ENCODE measurements at regions not wholly inside any gene's neighbourhood (a gene's known extent, or its start where the extent isn't known, plus 50 kb on each side); places are given as distances from the start of the nearest gene placed in this dataset.

DNA sequence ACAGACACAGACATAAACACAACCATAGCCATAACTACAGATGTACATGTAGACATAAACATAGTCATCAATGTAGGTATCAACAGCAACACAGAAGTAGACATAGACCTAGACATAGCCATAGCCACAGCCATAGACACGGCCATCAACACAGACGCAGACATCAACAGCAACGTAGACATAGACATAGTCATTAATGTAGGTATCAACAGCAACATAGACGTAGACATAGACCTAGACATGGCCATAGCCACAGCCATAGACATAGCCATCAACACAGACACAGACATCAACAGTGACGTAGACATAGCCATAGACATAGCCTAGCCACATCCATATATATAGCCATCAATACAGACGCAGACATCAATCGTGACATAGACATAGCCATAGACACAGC lies 258.3 kb upstream of the FOXQ1 start:
- DNase-seq = no peak

DNA sequence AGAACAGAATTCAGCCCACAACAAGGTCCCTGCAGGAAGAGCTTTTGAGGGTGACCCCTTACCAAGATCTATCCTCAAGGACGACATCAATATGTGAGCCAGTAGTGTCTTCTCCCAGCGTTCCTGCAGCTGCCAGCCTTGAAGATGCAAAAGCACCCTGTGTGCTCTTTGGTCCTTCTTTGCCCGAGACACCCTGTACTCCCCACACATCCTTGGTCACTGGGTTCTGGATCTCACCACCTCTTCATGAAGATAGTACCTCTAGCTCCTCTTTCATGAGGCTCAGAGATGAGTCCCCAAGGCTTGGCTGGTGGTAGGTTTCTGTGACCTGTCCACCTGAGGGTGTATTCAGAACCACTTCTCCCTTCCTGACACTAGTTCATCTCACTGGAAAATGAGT lies 259.6 kb upstream of the FOXQ1 start:
- DNase-seq = no peak

DNA sequence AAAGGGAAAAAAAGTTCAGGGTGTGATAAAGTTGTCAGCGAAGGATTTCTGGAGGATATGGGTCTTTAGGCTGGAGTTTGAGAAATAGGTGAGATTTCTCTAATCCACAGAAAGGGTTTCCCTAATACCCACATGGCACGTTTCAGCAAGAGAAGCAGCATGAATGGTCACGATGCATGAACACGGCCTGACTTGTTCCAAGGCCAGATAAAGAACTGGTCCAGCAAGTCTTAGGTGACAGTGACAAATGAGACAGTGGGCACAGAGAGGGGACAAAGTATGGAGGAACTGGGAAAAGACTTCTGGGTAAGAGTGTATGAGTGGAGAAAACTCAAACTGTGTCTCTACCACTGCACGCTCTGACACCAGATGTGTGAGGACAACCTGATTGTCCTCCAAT lies 262.0 kb upstream of the FOXQ1 start:
- DNase-seq = no peak

DNA sequence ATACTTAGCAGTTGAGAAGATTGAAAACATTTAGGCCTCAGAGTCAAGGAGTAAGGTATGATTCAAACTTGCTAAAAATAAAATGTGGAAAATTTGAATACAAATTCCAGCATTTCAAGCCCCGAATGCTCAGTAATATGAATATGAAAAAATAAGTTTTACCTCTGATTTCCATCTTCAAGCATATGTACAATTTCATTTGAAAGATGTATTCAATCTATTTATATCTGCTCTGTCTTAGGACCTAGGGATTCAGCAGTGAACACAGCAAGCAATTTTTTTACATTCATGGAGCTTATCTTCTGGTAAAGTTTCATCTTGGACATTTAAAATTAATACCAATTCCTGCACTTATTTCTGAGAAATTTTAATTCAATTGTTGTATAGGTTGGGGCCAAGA lies 262.7 kb upstream of the FOXQ1 start:
- DNase-seq = no peak

DNA sequence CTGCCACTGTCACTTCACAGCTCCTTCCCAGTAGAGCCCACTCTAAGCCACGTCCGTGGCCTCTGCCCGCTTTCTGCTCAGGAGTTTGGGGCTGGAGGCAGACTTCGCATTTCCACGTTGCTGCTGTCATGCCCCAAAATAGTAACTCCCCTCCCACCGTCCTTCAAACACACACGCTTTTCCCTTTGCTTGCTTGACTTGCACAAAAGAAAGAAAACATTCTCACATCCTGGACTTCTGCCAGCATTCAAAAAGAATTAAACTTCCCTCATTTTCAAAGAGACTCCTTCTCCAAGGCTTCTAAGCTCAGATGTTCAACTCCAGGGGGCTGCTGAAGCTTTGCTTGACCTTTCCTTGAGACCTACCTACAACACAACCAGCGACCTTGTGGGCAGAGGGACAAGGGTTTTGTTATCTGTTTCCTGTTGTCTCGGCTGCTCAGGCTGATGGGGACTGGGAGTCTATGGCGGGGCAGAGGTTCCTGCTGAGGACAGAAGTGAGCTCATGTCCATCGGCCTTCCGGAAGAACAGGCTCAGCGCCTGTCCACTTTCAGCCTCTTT lies 263.8 kb upstream of the FOXQ1 start:
- no peak for DNase-seq

DNA sequence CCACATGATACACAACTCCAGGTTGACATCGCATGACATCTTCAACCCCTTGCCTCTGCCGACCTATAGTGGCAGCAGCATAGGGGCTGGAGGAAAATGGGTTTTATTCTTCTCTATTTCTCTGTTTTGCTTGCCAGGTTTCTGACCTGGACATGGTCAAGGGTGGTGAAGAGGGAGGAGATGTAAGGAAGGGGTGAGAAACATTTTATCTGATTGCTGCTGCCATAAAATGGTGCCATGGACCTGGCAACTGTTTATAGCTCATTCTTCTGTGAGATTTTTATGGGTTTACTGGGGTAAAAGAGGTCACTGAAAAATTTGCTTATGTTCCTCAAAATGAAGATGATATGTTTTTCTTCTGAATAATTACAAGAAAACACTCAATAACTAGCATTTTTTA lies 266.7 kb upstream of the FOXQ1 start:
- no peak for DNase-seq

DNA sequence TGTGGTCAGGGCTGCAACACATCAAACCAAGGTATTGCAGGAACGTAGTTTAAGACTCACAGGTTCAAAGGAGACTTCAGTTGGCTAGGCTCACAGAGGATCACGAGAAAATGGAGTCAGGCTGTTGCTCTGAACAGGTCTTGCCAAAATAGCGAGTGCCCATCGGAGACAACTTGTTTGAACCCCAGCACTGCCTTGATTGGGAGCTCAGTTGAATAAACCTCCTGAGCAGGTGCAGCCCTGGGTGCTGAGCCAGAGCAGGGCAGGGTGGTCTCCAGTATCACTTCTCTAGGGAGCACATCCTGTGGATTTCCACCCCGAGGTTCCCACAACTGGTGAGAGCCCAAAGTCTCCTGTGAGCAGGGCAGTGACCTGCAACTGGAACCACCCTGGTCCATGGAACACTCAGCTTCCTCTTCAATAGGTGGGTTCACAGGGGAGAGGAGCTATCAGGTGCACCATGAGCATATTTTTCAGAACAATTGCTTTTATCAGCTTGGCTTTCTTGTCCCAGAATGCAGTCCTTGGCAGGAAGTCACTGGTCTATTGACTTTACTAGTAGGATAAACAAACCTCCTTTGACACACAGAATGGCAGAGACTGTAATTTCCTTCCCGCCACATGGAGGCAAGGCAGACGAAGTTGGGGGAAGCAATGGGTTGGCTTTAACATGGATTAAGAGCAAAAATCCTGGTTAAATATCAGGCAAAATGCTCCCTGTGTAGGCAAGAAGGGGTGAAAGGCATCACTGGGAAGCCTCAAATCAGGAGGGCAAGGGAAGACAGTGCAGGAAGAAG lies 267.7 kb upstream of the FOXQ1 start:
- no peak for DNase-seq

DNA sequence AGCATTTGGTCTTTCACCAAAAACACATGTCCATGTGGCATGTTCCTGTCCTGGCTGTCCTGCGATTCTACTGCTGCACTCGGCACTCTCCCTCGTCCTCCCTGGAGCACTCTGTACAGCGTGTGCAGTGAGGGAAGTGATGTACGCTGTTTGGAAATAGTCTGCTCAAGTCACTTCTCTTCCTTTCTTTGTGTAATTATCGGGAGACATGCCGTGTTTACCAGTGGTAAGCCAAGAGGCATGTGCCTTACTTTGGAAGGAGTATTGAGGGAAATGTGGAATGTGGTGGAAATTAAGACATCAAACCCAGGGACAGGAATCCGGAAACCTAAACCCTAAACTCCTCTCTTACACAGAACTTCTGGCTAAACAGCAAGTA lies 268.5 kb upstream of the FOXQ1 start:
- DNase-seq = no peak

DNA sequence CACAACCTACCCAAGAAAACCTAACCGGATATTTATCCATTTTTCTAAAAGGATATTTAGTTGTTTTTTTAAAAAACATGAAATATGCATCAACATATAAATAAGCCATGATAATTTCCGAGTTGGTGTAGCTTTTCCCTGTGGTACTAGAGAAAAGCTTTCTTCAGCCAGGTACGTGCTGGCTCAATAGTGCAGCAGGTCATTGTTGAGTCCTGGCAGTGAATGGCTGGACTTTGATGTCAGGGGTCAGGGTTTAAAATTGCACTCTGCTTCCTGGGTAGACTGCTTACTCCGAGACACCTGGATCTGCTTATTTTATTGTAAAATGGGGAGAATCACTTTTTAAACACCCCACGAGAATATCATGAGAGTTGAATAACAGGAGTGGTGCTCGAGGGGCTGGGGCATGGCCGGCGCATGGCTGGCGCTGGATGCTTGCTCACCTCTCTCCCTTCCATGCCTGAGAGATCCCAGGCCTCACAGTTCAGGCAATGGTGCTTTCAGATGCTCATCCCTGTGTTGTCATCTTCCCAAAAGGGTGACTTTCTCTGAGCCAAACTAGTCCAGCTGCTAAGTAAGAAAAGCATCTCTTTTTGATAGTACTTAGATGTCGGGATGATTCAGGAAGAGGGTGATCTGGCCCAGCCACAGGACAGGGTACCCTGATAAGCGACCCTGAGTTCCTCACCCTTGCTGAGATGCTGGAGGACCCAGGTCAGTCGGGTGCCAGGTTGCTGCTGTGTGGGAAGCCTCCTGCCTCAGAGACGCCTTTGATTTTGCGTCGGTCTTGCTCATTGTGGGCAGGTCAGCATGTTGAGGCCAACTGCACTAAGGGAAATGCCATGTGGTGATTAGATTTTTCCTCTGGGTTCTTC lies 269.1 kb upstream of the FOXQ1 start:
- no peak for DNase-seq

DNA sequence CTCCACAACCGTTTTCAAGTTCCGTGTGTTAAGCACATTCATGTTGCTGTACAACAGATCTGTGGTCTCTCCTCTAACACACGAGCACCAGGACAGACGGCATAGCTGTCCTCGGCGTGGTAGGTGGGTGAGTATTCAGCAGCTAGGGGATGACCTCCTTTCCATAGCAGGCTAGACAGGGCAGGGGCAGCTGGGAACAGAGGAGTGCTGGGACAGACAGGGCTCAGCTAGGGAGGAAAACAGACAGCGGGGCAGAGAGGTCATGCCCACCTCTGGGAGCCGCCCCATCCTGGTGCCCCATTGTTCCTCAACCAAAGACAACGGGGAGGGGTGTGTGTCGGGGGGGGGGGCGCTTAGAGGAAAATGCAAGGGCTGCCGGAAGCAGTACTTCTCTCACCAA lies 271.5 kb upstream of the FOXQ1 start:
- DNase-seq = no peak

DNA sequence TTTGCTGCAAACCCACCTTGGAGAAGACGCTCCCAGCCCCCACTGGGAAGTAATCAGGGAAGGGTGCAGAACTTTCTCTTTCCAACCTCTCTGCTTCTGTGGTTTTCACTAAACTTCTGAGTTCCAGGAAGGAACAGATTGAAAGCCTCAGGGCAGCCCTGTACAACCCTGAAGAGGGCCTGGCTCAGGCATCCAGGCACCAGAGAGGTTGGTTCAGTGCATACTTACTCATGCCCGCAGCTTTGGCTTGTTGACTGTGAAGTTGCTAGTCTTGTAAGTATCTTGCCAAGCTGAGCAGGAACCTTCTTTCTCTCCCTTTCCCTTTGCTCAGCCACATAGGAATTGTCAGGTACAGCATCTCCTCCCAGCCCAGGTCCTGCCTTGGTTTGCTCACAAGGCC lies 272.2 kb upstream of the FOXQ1 start:
- DNase-seq = no peak

DNA sequence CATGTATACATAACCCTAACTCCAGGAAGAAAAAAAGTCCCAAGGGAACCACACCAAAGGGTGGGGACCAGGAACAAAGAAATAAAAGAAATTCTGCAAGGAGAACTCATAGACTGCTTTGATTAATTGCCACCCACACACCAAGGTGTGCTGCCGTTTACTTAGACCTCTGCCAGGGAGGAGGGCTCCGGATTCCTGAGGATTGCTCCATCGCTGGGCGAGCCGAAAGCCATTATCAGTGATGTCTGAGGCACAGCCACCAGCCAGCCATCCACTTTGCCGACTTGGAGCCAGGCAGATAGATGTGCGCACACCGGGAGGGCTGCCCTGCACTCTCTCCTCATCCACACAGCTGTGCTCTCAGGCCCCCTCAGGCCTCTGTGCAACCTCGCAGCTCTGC lies 272.7 kb upstream of the FOXQ1 start:
- DNase-seq = no peak

DNA sequence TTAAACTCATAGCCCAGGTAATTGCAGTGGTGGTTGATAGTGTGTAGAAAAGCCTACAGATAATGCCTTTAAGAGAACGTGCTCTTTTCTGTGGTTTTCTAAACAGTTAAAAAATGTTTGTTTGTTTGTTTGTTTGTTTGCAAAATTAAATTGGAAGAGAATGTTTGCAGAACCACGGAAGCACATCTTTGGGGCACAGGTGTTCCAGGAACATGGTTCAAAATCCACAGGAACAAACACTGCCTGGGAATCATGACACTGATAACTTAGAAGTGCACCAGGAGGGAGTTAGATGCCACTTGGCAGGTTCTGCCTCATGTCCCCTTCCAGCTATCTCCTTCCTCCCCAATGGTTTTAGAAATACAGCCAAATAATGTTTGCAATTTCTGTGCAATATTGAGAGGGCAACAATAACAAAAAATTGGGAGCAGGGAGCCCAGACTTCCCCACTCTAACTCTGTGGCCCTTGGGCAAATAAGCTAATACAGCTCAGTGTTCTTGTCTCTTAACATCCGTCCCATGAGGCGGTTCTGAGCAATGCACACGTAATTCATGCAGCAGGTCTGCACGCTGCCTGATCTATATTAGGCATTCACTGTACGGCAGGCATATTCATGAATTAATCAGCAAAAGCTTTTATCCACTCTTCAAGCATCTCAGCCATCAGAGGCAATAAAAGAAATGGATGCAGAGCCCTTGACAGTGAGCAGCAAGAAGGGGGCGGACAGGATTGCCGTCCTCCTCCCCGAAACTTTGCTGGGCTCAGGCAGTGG lies 274.3 kb upstream of the FOXQ1 start:
- no peak for DNase-seq

DNA sequence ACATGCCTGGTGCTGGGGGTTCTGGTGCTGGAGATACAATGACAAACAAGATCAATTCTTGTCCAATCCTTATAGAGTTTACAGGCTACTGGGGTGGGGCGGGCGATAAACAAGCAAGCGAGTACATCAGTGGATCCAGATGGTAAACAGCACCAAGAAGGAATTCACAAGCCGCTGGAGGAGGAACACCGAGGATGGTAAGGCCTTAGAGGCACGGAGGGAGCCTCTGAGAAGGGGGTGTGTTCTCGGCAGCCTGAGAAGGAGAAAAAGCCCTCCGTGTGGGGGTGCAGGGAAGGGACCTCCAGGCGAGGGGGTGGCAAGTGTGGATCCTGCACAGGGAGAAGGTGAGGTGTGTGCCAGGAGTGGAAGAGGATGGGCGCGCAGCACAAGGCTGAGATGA lies 276.5 kb upstream of the FOXQ1 start:
- no peak for DNase-seq

DNA sequence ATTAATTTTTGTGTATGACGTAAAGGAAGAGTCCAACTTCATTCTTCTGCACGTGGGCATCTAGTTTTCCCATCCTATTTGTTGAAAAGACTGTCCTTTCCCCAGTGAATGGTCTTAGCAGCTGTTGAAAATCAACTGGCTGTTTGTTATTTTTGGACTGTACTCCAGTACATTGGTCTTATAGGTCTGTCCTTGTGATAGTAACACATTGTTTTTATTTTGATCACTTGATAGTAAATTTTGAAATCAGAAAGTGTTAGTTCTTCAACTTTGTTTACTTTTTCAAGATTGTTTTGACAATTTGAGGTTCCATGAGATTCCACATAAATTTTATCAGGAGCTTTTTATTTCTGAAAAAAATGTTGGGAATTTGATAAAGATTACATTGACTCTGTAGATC lies 280.2 kb upstream of the FOXQ1 start:
- DNase-seq = no peak

DNA sequence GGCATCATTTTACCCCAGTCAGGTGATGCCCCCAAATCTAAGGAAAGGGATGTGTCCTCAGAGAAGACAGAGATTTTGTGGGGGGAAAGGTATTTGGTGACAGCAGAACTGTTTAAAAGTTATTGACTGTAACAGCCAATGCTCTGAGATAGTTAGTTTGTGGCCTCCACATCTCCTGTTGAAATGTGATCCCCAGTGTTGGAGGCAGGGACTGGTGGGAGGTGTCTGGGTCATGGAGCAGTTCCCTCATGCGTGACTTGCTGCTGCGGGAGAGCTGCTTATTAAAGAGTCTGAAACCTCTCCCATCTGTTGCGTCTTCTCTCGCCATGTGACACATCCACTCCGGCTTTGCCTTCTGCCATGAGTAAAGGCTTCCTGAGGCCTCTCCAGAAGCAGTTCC lies 282.8 kb upstream of the FOXQ1 start:
- no peak for DNase-seq

DNA sequence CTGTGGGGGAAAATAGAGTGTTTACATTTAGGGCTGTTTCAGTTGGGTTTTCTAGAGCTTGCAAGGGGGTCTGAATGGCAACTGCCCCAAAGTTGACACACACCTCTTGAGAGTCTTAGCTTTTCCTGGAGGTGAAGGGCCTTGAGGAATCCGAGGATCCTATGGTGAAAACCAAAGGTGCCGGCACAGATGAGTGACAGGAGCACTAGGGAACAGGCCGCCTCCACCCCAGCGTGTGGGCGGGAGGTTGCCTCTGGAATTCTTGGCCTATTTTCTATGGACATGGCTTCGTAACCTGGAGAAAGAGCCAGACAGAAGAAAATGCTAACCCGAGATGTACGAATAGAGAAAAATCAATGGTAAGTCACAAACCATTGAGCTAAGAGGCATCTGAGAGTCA lies 283.2 kb upstream of the FOXQ1 start:
- no peak for DNase-seq

DNA sequence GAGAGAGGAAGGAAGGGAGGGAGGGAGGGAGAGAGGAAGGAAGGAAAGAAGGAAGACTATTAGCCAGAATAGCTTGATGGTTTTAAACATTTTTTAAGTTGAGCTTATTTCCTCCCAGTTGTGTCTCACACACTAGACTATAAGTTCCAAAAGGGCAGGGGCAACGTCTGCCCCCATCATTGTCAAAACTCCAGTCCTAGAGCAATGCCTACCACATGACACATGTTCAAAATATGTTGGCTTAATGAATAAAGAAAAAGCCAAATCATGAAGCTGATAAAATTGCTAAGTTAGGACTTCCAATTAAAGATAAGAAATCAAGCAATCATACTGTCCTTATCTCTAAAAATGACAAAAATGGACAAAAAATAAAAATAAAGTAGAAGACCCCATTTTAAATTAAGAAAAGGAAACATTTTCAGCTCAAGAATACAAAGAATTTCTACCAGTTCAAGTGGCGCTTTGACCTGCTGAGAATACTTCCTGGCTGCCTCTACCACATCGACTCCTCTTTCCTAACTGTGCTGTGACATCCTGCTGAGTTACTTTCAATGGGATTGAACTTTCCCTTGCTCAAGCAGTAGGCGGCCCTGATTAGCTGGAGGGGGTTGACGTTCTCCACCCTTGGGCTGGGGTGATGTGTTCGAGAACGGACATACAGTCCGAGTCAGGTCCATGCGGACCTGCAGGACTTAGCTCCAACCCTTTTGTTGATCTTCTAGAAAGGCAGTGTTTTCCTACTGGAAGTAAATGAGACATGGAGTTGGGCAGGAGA lies 283.9 kb upstream of the FOXQ1 start:
- DNase-seq = no peak

DNA sequence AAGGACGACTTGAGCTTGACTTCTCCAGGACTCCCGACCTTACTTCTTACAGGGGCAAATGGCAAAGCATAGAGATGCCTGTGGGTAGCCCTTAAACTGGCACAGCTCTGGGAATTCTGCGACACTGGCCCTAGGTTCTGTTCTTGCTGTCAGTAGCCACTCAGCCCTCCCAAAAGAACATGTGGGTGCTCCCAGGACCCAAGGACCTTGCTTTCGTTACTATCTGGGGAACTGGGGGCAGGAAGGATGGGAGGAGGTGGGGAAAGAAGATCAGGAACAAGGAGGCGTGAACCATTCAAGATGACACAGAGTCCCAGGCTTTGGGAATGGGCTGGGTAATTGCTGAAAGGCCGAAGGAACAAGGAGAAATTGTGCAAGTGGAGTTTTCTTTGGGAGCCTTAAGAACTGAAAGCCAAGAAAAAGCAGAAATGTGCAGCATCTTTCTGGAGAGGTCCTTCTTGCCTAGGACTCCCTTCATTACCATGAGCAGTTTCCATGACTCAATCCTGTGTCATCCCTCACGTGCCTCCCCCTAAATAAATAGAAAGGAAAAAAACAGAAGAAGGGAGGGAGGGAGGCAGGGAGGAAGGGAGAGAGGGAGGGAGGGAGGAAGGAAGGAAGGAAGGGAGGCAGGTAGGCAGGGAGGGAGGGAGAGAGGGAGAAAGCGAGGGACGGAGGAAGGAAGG lies 284.6 kb upstream of the FOXQ1 start:
- DNase-seq = no peak

DNA sequence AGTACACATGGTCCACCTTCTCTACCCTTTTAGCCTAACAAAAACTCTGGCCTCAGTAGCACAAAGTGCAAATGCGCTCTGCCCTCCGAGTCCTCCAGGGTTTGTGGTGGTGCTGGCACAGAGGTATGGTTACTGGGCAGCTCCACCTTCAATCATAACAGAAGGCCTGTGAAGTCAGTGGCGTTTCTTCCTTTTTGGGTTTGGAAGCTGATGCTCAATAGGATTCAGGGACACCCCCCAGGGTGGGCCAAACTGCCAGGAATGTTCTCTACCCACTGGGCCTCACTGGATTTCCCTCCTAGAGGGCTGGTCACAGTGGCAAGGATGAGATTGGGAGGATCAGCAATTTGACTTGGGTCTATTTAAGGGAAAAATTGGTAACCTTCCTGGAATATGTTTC lies 286.1 kb upstream of the FOXQ1 start:
- no peak for DNase-seq

DNA sequence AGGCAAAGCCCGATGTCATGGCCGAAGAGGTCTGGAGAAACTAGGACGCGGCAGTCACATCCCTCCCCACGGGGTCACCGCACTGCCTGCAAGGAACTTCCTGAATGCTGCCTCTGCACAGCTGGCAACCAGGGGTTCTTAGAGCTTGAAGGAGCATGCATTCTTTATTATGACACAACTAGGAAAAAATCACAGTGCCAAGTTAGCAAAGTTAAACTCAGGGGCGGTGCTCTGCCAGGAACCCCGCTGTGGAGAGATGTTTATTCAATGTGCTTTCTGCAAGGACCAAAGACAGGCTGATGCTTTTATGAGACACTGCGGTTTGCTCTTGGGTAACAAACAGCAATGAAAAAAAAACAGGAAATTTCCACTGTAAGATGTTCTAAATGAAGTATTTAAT lies 287.3 kb upstream of the FOXQ1 start:
- no peak for DNase-seq

DNA sequence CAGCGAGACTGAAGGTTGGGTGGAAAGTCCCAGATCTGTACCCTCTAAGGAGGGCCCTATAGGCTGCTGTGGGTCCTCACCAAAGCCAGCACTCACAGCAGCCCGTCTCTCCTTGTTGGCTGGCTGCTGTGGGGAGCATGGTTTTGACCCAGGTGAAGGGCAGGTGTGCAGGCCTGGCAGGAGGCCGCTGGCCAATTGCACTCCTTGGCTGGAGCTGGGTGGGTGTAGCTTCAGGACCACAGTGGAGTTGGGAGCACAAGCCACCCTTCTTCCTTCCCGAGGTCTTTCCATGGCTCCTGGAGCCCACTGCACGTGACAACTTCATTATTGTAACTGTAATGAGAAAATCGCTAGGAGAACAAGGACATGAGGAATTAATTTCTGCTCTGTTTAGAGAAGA lies 287.7 kb upstream of the FOXQ1 start:
- DNase-seq = no peak
